Neural progenitor cell (in vitro differentiated cells): ENCODE measurements at regions not wholly inside any gene's neighbourhood (a gene's known extent, or its start where the extent isn't known, plus 50 kb on each side); places are given as distances from the start of the nearest gene placed in this dataset.
"Not testable (repeated sequence)": the region's sequence is repeated elsewhere in the genome, so short reads cannot be mapped to it uniquely, and the experiment has no call there.

Source experiments
- DNase-seq: peaks from one replicate; pipeline ENCODE4 v3.0.0-alpha.2; 2016; ENCODE audit warnings: low spot score
- H2AFZ ChIP-seq: fragments of 200-600 bp; sonication (generic); replicated peaks from 2 replicates; pipeline ENCODE4 v1.6.1; 2016; ENCODE audit warnings: antibody characterized with exemption
- H3F3A ChIP-seq: fragments of 200-600 bp; sonication (generic); 2 replicates; pipeline ENCODE4 v1.6.1; 2016; ENCODE audit warnings: antibody characterized with exemption, low read depth
- H3K27ac ChIP-seq: fragments of 200-600 bp; sonication (generic); 2 replicates; pipeline ENCODE4 v1.5.1; 2016; ENCODE audit warnings: mild to moderate bottlenecking
- H3K27me3 ChIP-seq: fragments of 200-600 bp; sonication (generic); 2 replicates; pipeline ENCODE4 v1.6.1; 2016; ENCODE audit warnings: mild to moderate bottlenecking, moderate library complexity
- H3K36me3 ChIP-seq: fragments of 200-600 bp; sonication (generic); 2 replicates; pipeline ENCODE4 v1.5.1; 2016
- H3K4me1 ChIP-seq: fragments of 200-600 bp; sonication (generic); 2 replicates; pipeline ENCODE4 v1.6.1; 2016; ENCODE audit warnings: mixed run types
- H3K4me2 ChIP-seq: fragments of 200-600 bp; sonication (generic); 2 replicates; pipeline ENCODE4 v1.6.1; 2016
- H3K4me3 ChIP-seq: fragments of 200-600 bp; sonication (generic); 2 replicates; pipeline ENCODE4 v1.5.1; 2016
- H3K79me2 ChIP-seq: fragments of 200-600 bp; sonication (generic); 2 replicates; pipeline ENCODE4 v1.6.1; 2016; ENCODE audit warnings: low read depth
- H3K9ac ChIP-seq: fragments of 200-600 bp; sonication (generic); 2 replicates; pipeline ENCODE4 v1.6.1; 2016
- H3K9me3 ChIP-seq: fragments of 200-600 bp; sonication (generic); 2 replicates; pipeline ENCODE4 v1.5.1; 2016; ENCODE audit warnings: low read depth
- H4K20me1 ChIP-seq: fragments of 200-600 bp; sonication (generic); 2 replicates; pipeline ENCODE4 v1.6.1; 2016; ENCODE audit warnings: low read depth
- H3K27ac Mint-ChIP-seq: 3 replicates; pipeline ENCODE4 v1.8.0; 2021; ENCODE audit warnings: mixed read lengths
- H3K27me3 Mint-ChIP-seq: 2 replicates; pipeline ENCODE4 v1.8.0; 2022; ENCODE audit warnings: low read depth, mild to moderate bottlenecking, inconsistent platforms, moderate library complexity, mixed read lengths; ENCODE audit not compliant: insufficient read depth
- H3K36me3 Mint-ChIP-seq: 3 replicates; pipeline ENCODE4 v1.8.0; 2021; ENCODE audit warnings: mixed read lengths
- H3K4me1 Mint-ChIP-seq: 3 replicates; pipeline ENCODE4 v1.8.0; 2021; ENCODE audit warnings: mixed read lengths
- H3K4me3 Mint-ChIP-seq: 3 replicates; pipeline ENCODE4 v1.8.0; 2021; ENCODE audit warnings: mild to moderate bottlenecking, moderate library complexity, mixed read lengths
- H3K9me3 Mint-ChIP-seq: 3 replicates; pipeline ENCODE4 v1.8.0; 2020; ENCODE audit warnings: mixed read lengths
- EZH2 ChIP-seq: fragments of 200-600 bp; sonication (generic); IDR thresholded peaks from 2 replicates; pipeline ENCODE4 v1.6.1; 2017; ENCODE audit warnings: antibody characterized with exemption, mild to moderate bottlenecking, moderate library complexity
- EZH2phosphoT487 ChIP-seq: fragments of 200-600 bp; sonication (generic); IDR thresholded peaks from 2 replicates; pipeline ENCODE4 v1.6.1; 2017; ENCODE audit warnings: antibody characterized with exemption
- TF ChIP-seq, protein P1 (sequence below): fragments of 200-600 bp; sonication (generic); IDR thresholded peaks from 2 replicates; pipeline ENCODE4 v1.5.1; 2017; ENCODE audit warnings: antibody characterized with exemption, mild to moderate bottlenecking

DNA sequence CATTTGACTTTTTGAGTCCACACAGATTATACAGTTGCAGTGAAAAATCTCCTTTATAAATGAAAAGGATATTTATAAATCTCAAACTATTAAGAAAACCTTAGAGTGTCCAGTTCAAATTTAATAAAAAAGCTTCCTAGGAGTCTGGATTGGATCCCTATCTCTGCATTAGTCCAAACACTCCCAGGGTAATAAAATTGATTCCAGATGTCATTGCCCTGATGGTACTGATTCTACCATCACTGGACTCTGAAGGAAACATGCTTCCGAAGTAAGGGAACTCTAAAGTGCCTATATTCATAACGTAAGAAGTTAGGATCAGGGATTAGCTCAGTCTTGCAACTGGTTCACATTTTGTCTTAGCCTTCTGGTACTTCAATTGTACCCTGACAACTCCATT, 1325.1 kb upstream of the MAP3K7 start:
- Histone ChIP-seq H3K4me3 (no peak overlapping the region), H2AFZ (no peak overlapping the region), H4K20me1 (no peaks in the 10 kb centered on the region), H3K79me2 (no peaks in the 10 kb centered on the region), H3K27me3 (no peaks in the 10 kb centered on the region), H3K9ac (no peak overlapping the region), H3K4me2 (no peak overlapping the region), H3K27ac (no peak overlapping the region), H3K9me3 (no peaks in the 10 kb centered on the region), H3F3A (no peaks in the 10 kb centered on the region), H3K36me3 (no peaks in the 10 kb centered on the region), H3K4me1 (no peaks in the 10 kb centered on the region)
- H3K36me3 Mint-ChIP-seq: no peaks in the 10 kb centered on the region
- no peak for DNase-seq
- H3K27me3 Mint-ChIP-seq: no peaks in the 10 kb centered on the region
- H3K9me3 Mint-ChIP-seq: no peaks in the 10 kb centered on the region
- H3K27ac Mint-ChIP-seq: no peak overlapping the region
- TF ChIP-seq EZH2: no peak
- TF ChIP-seq, protein P1, sequence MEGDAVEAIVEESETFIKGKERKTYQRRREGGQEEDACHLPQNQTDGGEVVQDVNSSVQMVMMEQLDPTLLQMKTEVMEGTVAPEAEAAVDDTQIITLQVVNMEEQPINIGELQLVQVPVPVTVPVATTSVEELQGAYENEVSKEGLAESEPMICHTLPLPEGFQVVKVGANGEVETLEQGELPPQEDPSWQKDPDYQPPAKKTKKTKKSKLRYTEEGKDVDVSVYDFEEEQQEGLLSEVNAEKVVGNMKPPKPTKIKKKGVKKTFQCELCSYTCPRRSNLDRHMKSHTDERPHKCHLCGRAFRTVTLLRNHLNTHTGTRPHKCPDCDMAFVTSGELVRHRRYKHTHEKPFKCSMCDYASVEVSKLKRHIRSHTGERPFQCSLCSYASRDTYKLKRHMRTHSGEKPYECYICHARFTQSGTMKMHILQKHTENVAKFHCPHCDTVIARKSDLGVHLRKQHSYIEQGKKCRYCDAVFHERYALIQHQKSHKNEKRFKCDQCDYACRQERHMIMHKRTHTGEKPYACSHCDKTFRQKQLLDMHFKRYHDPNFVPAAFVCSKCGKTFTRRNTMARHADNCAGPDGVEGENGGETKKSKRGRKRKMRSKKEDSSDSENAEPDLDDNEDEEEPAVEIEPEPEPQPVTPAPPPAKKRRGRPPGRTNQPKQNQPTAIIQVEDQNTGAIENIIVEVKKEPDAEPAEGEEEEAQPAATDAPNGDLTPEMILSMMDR: no peak
- no peak for TF ChIP-seq EZH2phosphoT487
- no peak overlapping the region for H3K4me3 Mint-ChIP-seq
- no peaks in the 10 kb centered on the region for H3K4me1 Mint-ChIP-seq

DNA sequence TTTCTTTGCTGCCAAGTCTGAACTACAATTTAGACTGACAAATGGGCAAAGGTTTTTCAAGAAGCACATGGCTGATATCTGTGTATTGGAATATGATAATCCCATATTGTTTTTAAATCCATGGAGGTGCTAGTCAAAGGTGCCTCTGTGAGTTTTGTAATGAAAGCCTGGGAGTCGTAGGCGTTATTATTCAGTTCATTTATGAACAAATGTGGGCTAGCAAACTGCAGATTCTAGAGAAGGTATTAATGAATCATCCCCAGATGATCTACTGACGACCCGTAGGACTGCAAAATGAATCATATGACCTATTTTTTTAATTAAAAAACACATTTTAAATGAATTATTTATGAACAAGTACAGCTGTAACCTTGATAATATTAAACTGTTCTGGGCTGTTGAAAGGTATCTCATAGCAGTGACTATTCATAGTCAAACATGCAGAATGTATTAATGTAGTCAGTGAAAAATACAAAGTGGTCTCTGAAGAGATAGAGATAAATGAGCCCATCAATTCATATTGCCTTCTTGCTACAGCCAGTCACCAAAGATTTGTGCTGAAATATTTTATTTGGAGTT, 1317.8 kb upstream of the MAP3K7 start:
- Mint-ChIP-seq H3K4me3 (no peak overlapping the region), H3K4me1 (no peaks in the 10 kb centered on the region), H3K36me3 (no peaks in the 10 kb centered on the region), H3K27me3 (no peaks in the 10 kb centered on the region), H3K9me3 (no peaks in the 10 kb centered on the region), H3K27ac (no peak overlapping the region)
- no peak overlapping the region for H3K4me3 ChIP-seq
- no peaks in the 10 kb centered on the region for H4K20me1 ChIP-seq
- no peak overlapping the region for H2AFZ ChIP-seq
- no peaks in the 10 kb centered on the region for H3K9me3 ChIP-seq
- DNase-seq: no peak
- no peaks in the 10 kb centered on the region for H3K4me1 ChIP-seq
- no peaks in the 10 kb centered on the region for H3K27me3 ChIP-seq
- H3K27ac ChIP-seq: no peak overlapping the region
- no peaks in the 10 kb centered on the region for H3K79me2 ChIP-seq
- no peaks in the 10 kb centered on the region for H3F3A ChIP-seq
- no peak overlapping the region for H3K4me2 ChIP-seq
- TF ChIP-seq, protein P1: no peak
- no peak for TF ChIP-seq EZH2phosphoT487
- no peak for TF ChIP-seq EZH2
- no peak overlapping the region for H3K9ac ChIP-seq
- H3K36me3 ChIP-seq: no peaks in the 10 kb centered on the region

DNA sequence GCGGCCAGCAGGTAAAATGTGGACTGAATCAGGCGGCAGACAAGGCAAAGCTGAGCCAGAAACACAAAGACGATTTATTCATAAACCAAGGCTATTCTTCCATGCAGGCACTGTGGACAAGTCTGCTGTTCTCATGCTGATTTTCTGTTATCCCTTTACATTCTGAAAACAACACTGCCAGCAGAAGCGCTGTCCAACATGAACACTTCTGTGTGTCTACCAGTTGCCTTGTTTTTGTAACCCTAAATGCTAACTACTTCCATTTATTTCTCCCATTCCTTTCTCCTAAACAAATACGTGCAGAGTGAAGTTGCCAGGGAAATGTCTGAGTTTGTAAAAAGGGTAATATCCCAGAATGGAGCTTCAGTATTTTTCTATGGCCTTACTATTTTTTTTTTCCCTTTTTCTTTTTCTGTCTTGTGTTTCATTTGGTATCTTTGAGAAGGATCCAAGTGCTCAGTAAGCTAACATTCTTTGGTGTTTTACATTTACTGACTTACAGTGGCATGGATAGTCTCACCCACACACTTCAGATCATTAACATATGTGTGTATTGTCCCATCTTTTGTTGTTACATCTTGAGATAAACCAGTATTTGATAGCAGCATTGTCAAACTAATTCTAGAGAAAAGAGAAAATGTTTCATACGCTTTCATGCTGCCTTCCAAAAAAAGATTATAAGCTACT, 1308.9 kb upstream of the MAP3K7 start:
- Histone ChIP-seq H4K20me1 (no peaks in the 10 kb centered on the region), H3K79me2 (no peaks in the 10 kb centered on the region), H3K4me3 (no peak overlapping the region), H3K27me3 (no peaks in the 10 kb centered on the region), H3K36me3 (no peaks in the 10 kb centered on the region), H3K9ac (no peak overlapping the region), H3K9me3 (no peaks in the 10 kb centered on the region), H3K4me2 (no peak overlapping the region), H3K27ac (no peak overlapping the region), H3F3A (no peaks in the 10 kb centered on the region), H3K4me1 (no peaks in the 10 kb centered on the region), H2AFZ (no peak overlapping the region)
- peaks cover 3% of the 10 kb centered on the region for H3K27me3 Mint-ChIP-seq
- H3K27ac Mint-ChIP-seq: peak overlapping the region; percentile 50
- H3K9me3 Mint-ChIP-seq: peaks cover 6% of the 10 kb centered on the region
- no peak for TF ChIP-seq EZH2phosphoT487
- DNase-seq: no peak
- no peak overlapping the region for H3K4me3 Mint-ChIP-seq
- H3K36me3 Mint-ChIP-seq: no peaks in the 10 kb centered on the region
- H3K4me1 Mint-ChIP-seq: peaks cover 4% of the 10 kb centered on the region

DNA sequence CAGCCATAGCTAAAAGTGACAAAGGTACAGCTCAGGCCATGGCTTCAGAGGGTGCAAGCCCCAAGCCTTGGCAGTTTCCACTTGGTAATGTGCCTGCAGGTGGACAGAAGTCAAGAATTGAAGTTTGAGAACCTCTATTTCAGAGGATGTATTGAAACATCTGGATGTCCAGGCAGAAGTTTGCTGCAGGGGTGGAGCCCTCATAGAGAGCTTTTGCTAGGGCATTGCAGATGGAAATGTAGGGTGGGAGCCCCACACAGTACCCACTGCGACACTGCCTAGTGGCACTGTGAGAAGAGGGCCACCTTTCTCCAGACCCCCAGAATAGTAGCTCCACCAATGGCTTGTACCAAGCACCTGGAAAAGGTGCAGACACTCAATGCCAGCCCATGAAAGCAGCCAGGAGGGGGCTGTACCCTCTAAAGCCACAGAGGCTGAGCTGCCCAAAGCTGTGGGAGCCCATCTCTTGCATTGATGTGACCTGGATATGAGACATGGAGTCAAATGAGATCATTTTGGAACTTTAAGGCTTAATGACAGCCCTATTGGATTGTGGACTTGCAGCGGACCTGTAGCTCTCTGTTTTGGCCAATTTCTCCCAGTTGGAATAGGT, 1299.4 kb upstream of the MAP3K7 start:
- H3F3A ChIP-seq: no peaks in the 10 kb centered on the region
- H3K9me3 Mint-ChIP-seq: peaks cover 45% of the 10 kb centered on the region
- no peak overlapping the region for H3K4me3 Mint-ChIP-seq
- no peaks in the 10 kb centered on the region for H3K4me1 ChIP-seq
- H4K20me1 ChIP-seq: no peaks in the 10 kb centered on the region
- no peaks in the 10 kb centered on the region for H3K4me1 Mint-ChIP-seq
- no peak overlapping the region for H3K4me3 ChIP-seq
- no peaks in the 10 kb centered on the region for H3K27me3 ChIP-seq
- no peaks in the 10 kb centered on the region for H3K36me3 Mint-ChIP-seq
- peaks cover 5% of the 10 kb centered on the region for H3K27me3 Mint-ChIP-seq
- peaks cover 16% of the 10 kb centered on the region for H3K9me3 ChIP-seq
- no peak overlapping the region for H2AFZ ChIP-seq
- H3K79me2 ChIP-seq: no peaks in the 10 kb centered on the region
- H3K27ac Mint-ChIP-seq: no peak overlapping the region
- no peaks in the 10 kb centered on the region for H3K36me3 ChIP-seq
- H3K4me2 ChIP-seq: no peak overlapping the region
- no peak for DNase-seq
- H3K27ac ChIP-seq: no peak overlapping the region
- TF ChIP-seq, protein P1: no peak
- no peak for TF ChIP-seq EZH2
- no peak for TF ChIP-seq EZH2phosphoT487
- H3K9ac ChIP-seq: no peak overlapping the region

DNA sequence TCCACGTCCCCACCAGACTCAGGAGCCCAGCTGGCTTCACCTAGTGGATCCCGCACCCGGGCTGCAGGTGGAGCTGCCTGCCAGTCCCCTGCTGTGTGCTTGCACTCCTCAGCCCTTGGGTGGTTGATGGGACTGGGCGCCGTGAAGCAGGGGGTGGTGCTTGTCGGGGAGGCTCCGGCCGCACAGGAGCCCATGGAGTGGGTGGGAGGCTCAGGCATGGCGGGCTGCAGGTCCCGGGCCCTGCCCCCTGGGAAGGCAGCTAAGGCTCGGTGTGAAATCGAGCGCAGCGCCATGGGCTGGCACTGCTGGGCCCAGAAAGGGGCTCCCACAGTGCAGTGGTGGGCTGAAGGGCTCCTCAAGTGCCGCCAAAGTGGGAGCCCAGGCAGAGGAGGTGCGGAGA, 1294.9 kb upstream of the MAP3K7 start:
- H4K20me1 ChIP-seq, H3K27ac Mint-ChIP-seq, H3K79me2 ChIP-seq, H3K27ac ChIP-seq, H3K4me3 ChIP-seq, H3K36me3 Mint-ChIP-seq, H3K36me3 ChIP-seq, H3K27me3 ChIP-seq, H3K9me3 ChIP-seq, H3K4me1 ChIP-seq, H3K4me3 Mint-ChIP-seq, H3K27me3 Mint-ChIP-seq, H2AFZ ChIP-seq, H3K4me1 Mint-ChIP-seq, H3K9ac ChIP-seq, DNase-seq, H3F3A ChIP-seq, H3K4me2 ChIP-seq: not testable (repeated sequence)
- peaks cover 29% of the 10 kb centered on the region for H3K9me3 Mint-ChIP-seq
